GM08714 (cell line): ENCODE measurements at regions not wholly inside any gene's neighbourhood (a gene's known extent, or its start where the extent isn't known, plus 50 kb on each side); places are given as distances from the start of the nearest gene placed in this dataset.
"Not testable (repeated sequence)": the region's sequence is repeated elsewhere in the genome, so short reads cannot be mapped to it uniquely, and the experiment has no call there.

Experiments
- H3K4me3 ChIP-seq: fragments of 200-500 bp; sonication (Bioruptor generic); 2 replicates; pipeline ENCODE4 v1.5.1; 2014; ENCODE audit warnings: mild to moderate bottlenecking, low read length, inconsistent platforms
- ZNF274 ChIP-seq: IDR thresholded peaks from 2 replicates; pipeline ENCODE4 v1.6.1; 2012; ENCODE audit warnings: mild to moderate bottlenecking, low read depth, low read length

DNA sequence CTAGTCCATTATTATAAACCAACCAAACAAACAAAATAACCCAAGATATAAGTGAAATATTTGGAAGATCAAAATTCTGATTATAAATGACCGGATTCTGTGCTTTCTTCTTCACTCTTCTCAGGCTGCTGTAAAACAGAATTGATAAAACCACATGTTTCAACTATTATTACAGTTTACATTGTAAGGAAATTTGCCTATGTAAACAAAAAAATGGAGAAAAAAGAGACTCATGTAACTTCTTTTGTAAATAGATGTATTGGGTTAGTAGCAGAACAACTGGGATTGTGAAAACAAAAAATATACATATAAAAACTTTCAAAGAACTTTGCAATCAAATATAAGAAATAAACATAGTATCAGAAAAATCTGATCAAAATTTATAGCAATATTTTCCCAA, 295.2 kb upstream of the CCDC179 start:
- no peak for TF ChIP-seq ZNF274
- no peak overlapping the region for H3K4me3 ChIP-seq

DNA sequence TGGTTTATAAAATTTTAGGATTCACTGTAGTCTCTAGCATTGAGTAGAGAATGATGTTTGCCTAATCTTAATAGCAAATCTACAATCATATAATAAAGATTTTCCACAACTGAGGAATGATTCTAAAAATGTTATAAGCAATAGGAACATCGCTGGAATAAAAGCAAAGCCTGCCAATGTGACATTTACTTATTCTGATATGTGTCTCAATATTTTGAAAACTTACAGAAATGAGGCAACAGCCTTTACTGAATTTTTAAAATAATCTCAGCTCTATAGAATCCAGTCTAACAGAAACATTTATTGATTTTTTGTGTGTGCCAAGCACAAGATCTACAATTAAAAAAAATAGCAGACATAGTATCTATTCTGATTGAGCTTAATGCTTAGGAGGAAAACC, 303.7 kb upstream of the CCDC179 start:
- no peak overlapping the region for H3K4me3 ChIP-seq
- TF ChIP-seq ZNF274, result no peak

- no peak overlapping the region for H3K4me3 ChIP-seq
- TF ChIP-seq ZNF274, result no peak
Observed at GRCh38 chr11:23166376-23166775, 306.1 kb upstream of the CCDC179 start.

- H3K4me3 ChIP-seq, result no peak overlapping the region
- no peak for TF ChIP-seq ZNF274
Observed at GRCh38 chr11:23179609-23180008, 319.3 kb upstream of the CCDC179 start.

- TF ChIP-seq ZNF274, result no peak
- no peak overlapping the region for H3K4me3 ChIP-seq
Observed at GRCh38 chr11:23181022-23181807, 320.9 kb upstream of the CCDC179 start.

DNA sequence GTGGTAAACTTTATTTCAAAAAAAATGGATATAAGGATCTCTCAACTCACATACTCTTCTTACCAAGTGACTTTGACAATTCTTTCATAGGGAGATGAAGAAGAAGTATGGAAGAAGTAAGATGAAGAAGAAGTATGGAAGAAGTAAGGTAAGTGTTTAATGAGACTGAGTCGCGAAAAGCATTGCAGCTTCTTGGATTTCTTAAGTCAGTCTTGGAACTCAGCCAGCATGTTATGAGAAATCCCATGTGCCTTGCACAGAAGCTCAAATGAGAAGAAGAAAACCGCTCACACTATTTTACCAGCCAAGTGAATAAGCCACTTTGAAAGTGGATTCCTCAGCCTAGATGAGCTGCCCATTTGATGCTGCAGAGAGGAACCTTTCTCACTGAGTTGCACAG, 332.0 kb upstream of the CCDC179 start:
- TF ChIP-seq ZNF274, result no peak
- no peak overlapping the region for H3K4me3 ChIP-seq

- H3K4me3 ChIP-seq, result no peak overlapping the region
- no peak for TF ChIP-seq ZNF274
Observed at GRCh38 chr11:23201936-23202522, 341.8 kb upstream of the CCDC179 start.

DNA sequence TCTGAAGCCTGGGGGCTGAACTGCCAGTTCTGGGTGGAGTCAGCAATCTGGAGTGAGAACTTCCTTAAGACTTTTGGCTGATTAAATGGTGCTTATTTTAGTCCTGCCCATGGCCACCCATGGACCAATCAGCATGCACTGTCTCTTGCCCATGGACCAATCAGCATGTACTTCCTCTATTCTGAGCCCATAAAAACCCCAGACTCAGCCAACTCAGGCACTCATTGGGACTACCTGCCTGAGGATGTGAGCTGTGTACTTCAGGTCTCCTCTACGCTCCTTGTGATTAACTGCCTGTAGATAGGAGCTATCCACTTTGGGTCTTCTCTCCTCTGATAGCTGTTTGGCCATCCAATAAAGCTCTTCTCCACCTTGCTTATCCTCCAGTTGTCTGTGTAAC, 342.3 kb upstream of the CCDC179 start:
- no peak overlapping the region for H3K4me3 ChIP-seq
- no peak for TF ChIP-seq ZNF274

DNA sequence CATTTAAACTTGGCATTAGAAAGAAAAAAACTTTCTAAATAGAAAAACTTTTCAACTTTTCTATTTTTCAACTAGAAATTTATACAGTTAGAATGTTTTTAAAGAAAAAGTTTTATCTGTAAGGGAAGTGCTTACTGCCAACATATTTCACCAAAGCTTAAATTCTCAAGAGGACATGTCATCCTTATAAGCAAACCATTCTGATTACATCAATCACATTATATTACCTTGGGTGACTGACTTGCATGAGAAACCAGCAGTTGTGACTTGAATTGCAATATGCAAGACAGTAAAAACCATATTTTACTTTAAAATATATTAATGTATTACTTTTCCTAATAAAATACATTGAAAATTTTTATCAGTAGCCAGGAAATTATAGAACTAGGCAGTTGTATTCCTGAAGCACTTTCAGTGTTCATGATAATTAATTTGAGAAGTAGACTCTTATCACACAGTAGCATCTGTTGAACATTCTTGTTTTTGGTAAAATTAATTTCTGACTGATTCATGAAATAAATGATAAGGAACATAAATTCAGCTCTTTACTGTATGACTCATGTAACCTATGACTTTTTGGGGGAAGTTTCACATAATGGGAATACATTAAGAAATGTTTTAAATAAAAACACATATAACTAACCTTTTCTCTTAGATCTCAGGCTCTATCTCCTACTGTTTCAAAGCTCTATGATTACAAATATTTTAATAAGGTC, 345.0 kb upstream of the CCDC179 start:
- no peak for TF ChIP-seq ZNF274
- no peak overlapping the region for H3K4me3 ChIP-seq

GRCh38 chr11:23206741-23207336, 346.6 kb upstream of the CCDC179 start:
- no peak for TF ChIP-seq ZNF274
- no peak overlapping the region for H3K4me3 ChIP-seq

DNA sequence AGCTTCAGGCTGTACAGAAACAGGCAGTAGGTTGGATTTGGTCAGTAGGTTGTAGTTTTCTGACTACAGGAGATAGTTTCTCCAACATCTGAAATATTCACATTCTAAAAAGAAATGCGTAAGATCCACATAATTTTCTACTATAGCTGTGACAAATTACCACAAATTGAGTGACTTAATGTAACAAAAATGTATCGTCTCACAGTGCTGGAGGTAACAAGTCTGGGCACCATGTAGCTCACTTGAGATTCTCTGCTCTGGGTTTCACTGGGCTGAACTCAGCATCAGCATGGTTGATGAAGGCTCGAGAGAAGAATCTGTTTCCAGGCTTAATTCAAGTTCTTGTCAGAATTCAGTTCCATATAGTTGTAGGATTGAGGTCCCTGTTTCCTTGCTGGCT, 350.9 kb upstream of the CCDC179 start:
- no peak overlapping the region for H3K4me3 ChIP-seq
- TF ChIP-seq ZNF274, result no peak

GRCh38 chr11:23212807-23213206, 352.5 kb upstream of the CCDC179 start:
- no peak for TF ChIP-seq ZNF274

GRCh38 chr11:23217072-23217471, 356.8 kb upstream of the CCDC179 start:
- no peak for TF ChIP-seq ZNF274
- no peak overlapping the region for H3K4me3 ChIP-seq

More at GRCh38 chr11:23212807-23213206, 352.5 kb upstream of the CCDC179 start:
- H3K4me3 ChIP-seq, result no peak overlapping the region

DNA sequence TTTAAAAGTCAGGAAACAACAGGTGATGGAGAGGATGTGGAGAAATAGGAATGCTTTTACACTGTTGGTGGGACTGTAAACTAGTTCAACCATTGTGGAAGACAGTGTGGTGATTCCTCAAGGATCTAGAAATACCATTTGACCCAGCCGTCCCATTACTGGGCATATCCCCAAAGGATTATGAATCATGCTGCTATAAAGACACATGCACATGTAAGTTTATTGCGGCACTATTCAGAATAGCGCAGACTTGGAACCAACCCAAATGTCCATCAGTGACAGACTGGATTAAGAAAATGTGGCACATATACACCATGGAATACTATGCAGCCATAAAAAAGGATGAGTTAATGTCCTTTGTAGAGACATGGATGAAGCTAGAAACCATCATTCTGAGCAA, 359.8 kb upstream of the CCDC179 start:
- not testable (repeated sequence) for H3K4me3 ChIP-seq

DNA sequence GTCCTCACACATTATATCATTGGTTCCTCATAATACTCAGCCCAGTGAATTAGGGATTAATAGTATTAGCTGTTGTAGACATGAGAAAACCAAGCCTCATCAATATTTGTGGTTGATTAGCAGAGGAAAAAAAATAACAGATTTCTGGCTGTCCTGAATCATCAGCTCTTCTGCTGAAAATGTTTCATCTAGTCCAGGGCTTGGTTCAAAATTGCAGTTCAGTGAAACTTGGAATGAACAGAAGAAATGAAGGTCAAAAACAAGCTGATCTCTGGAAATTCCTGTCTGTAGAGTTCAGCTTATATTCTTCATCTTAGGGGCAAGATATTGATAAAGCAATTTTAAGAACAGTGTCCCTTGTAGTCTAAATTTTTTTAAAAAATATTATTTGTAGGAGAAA, 361.1 kb upstream of the CCDC179 start:
- no peak for TF ChIP-seq ZNF274
- H3K4me3 ChIP-seq, result no peak overlapping the region
